HG03575 (cell line): ENCODE measurements at regions not wholly inside any gene's neighbourhood (a gene's known extent, or its start where the extent isn't known, plus 50 kb on each side); places are given as distances from the start of the nearest gene placed in this dataset.
"Not testable (repeated sequence)": the region's sequence is repeated elsewhere in the genome, so short reads cannot be mapped to it uniquely, and the experiment has no call there.

ENCODE experiments used
- ATAC-seq: cut with Tn5 transposase; IDR thresholded peaks from one replicate; pipeline ENCODE4 v1.9.1; 2021; ENCODE audit not compliant: unreplicated experiment, insufficient number of reproducible peaks, low FRiP score; ENCODE audit errors: extremely low read depth

- ATAC-seq = no peak
These were observed 96.4 kb downstream of the SYF2 start for GRCh38 chr1:25135909-25136308.

- no peak for ATAC-seq
These were observed 97.4 kb downstream of the SYF2 start for GRCh38 chr1:25134801-25135461.

GRCh38 chr1:25134307-25134706 is 98.0 kb downstream of the SYF2 start:
- no peak for ATAC-seq

GRCh38 chr1:25131794-25132193 is 100.5 kb downstream of the SYF2 start:
- ATAC-seq = no peak

GRCh38 chr1:25130895-25131294 is 101.4 kb downstream of the SYF2 start:
- no peak for ATAC-seq

- no peak for ATAC-seq
These were observed 102.9 kb downstream of the SYF2 start for GRCh38 chr1:25129380-25129779.

- ATAC-seq = no peak
These were observed 104.1 kb downstream of the SYF2 start for GRCh38 chr1:25128121-25128621.

GRCh38 chr1:25126562-25126961 is 105.7 kb downstream of the SYF2 start:
- ATAC-seq = no peak

GRCh38 chr1:25123551-25123950 is 108.8 kb downstream of the SYF2 start:
- no peak for ATAC-seq

- ATAC-seq = no peak
These were observed 109.6 kb downstream of the SYF2 start for GRCh38 chr1:25122747-25123146.

- ATAC-seq = no peak
These were observed 112.0 kb downstream of the SYF2 start for GRCh38 chr1:25120281-25120680.

- ATAC-seq = no peak
These were observed 113.8 kb downstream of the SYF2 start for GRCh38 chr1:25118546-25118945.

GRCh38 chr1:25117233-25117823 is 115.0 kb downstream of the SYF2 start:
- ATAC-seq = no peak

- ATAC-seq = no peak
These were observed 115.5 kb downstream of the SYF2 start for GRCh38 chr1:25116832-25117231.

GRCh38 chr1:25116117-25116516 is 116.2 kb downstream of the SYF2 start:
- ATAC-seq = not testable (repeated sequence)

- ATAC-seq = no peak
These were observed 118.6 kb downstream of the SYF2 start for GRCh38 chr1:25113731-25114130.

GRCh38 chr1:25113086-25113485 is 119.2 kb downstream of the SYF2 start:
- ATAC-seq = no peak

- ATAC-seq = no peak
These were observed 119.9 kb downstream of the SYF2 start for GRCh38 chr1:25112400-25112799.

- ATAC-seq = no peak
These were observed 120.6 kb downstream of the SYF2 start for GRCh38 chr1:25111706-25112105.

- ATAC-seq = no peak
These were observed 121.8 kb downstream of the SYF2 start for GRCh38 chr1:25110485-25110884.

- no peak for ATAC-seq
These were observed 122.3 kb downstream of the SYF2 start for GRCh38 chr1:25110036-25110435.
